ENCODE measurements at regions not wholly inside any gene's neighbourhood (a gene's known extent, or its start where the extent isn't known, plus 50 kb on each side); places are given as distances from the start of the nearest gene placed in this dataset.

GRCh38 chr1:168428063-168428731 is 115.6 kb downstream of the XCL2 start:
- no peaks in the 10 kb centered on the region for H3K79me2 ChIP-seq (ENCODE audit: insufficient read depth, low read depth, low read length)
- intact Hi-C loops (cut with micrococcal nuclease; ENCODE audit: unreplicated experiment), result no loop called here
- no peaks in the 10 kb centered on the region for H3K9me3 ChIP-seq (ENCODE audit: low read length)
- no peak overlapping the region for H3K4me3 ChIP-seq (ENCODE audit: low read depth, low read length, poor library complexity, severe bottlenecking)
- H3K4me2 ChIP-seq (ENCODE audit: low read length), result no peak overlapping the region
- H3K9me2 ChIP-seq (ENCODE audit: insufficient read depth, low read length), result no peaks in the 10 kb centered on the region
- H3K36me3 ChIP-seq (ENCODE audit: insufficient read depth, low read length), result no peaks in the 10 kb centered on the region
- TF ChIP-seq EZH2phosphoT487 (IDR thresholded peaks at IDR 0.05; ENCODE audit: borderline replicate concordance, low read depth, low read length), result no peak
- TF ChIP-seq CTCF (conservative IDR thresholded peaks at IDR 0.05; ENCODE audit: low read length), result no peak
- no peak for DNase-seq (ENCODE audit: low spot score)
- H3K4me1 ChIP-seq (ENCODE audit: insufficient read depth, low read length, poor library complexity, severe bottlenecking), result no peaks in the 10 kb centered on the region
- H2AFZ ChIP-seq (ENCODE audit: low read length), result no peak overlapping the region
- ChIA-PET POLR2A (interaction anchor here (0.8 kb wide), 1 partner anchor 14 kb away, joined by 3 read pairs; no protein-coding TSS in a partner anchor), CTCF (ENCODE audit: unreplicated experiment) (no interaction called here)
- no peaks in the 10 kb centered on the region for H4K20me1 ChIP-seq (ENCODE audit: insufficient read depth, low read length)
- no TSS peak for BruUV-seq (replicated peaks)
- H3K27ac ChIP-seq (ENCODE audit: low read depth, low read length, poor library complexity, severe bottlenecking), result no peak overlapping the region

- no TSS peak for BruUV-seq (replicated peaks)
- Histone ChIP-seq H3K9me3 (ENCODE audit: low read length) (no peaks in the 10 kb centered on the region), H3K79me2 (ENCODE audit: insufficient read depth, low read depth, low read length) (no peaks in the 10 kb centered on the region), H4K20me1 (ENCODE audit: insufficient read depth, low read length) (no peaks in the 10 kb centered on the region), H3K4me3 (ENCODE audit: low read depth, low read length, poor library complexity, severe bottlenecking) (no peak overlapping the region), H3K9me2 (ENCODE audit: insufficient read depth, low read length) (no peaks in the 10 kb centered on the region), H3K27ac (ENCODE audit: low read depth, low read length, poor library complexity, severe bottlenecking) (no peak overlapping the region), H3K4me1 (ENCODE audit: insufficient read depth, low read length, poor library complexity, severe bottlenecking) (no peaks in the 10 kb centered on the region), H3K4me2 (ENCODE audit: low read length) (no peak overlapping the region), H3K36me3 (ENCODE audit: insufficient read depth, low read length) (no peaks in the 10 kb centered on the region), H2AFZ (ENCODE audit: low read length) (no peak overlapping the region)
- ChIA-PET CTCF (ENCODE audit: unreplicated experiment) (no interaction called here), POLR2A (interaction anchor here (0.5 to 1.0 kb wide), 2 partner anchors 9 to 1739 kb away, joined by 3 read pairs; no protein-coding TSS in a partner anchor)
- intact Hi-C loops (cut with micrococcal nuclease; ENCODE audit: unreplicated experiment), result no loop called here
- no peak for TF ChIP-seq EZH2phosphoT487 (IDR thresholded peaks at IDR 0.05; ENCODE audit: borderline replicate concordance, low read depth, low read length)
- TF ChIP-seq CTCF (conservative IDR thresholded peaks at IDR 0.05; ENCODE audit: low read length), result no peak
- DNase-seq (ENCODE audit: low spot score), result no peak
Measured at GRCh38 chr1:168427051-168427450, 116.7 kb downstream of the XCL2 start.

- no TSS peak for BruUV-seq (replicated peaks)
- POLR2A ChIA-PET, result no interaction called here
- Histone ChIP-seq H3K9me2 (ENCODE audit: insufficient read depth, low read length) (no peaks in the 10 kb centered on the region), H2AFZ (ENCODE audit: low read length) (no peak overlapping the region), H3K9me3 (ENCODE audit: low read length) (no peaks in the 10 kb centered on the region), H3K79me2 (ENCODE audit: insufficient read depth, low read depth, low read length) (no peaks in the 10 kb centered on the region), H3K4me2 (ENCODE audit: low read length) (no peak overlapping the region), H3K4me1 (ENCODE audit: insufficient read depth, low read length, poor library complexity, severe bottlenecking) (no peaks in the 10 kb centered on the region), H4K20me1 (ENCODE audit: insufficient read depth, low read length) (no peaks in the 10 kb centered on the region), H3K36me3 (ENCODE audit: insufficient read depth, low read length) (no peaks in the 10 kb centered on the region), H3K4me3 (ENCODE audit: low read depth, low read length, poor library complexity, severe bottlenecking) (no peak overlapping the region), H3K27ac (ENCODE audit: low read depth, low read length, poor library complexity, severe bottlenecking) (no peak overlapping the region)
- TF ChIP-seq EZH2phosphoT487 (IDR thresholded peaks at IDR 0.05; ENCODE audit: borderline replicate concordance, low read depth, low read length) (no peak), CTCF (conservative IDR thresholded peaks at IDR 0.05; ENCODE audit: low read length) (no peak)
- intact Hi-C loops (cut with micrococcal nuclease; ENCODE audit: unreplicated experiment), result no loop called here
- CTCF ChIA-PET (ENCODE audit: unreplicated experiment), result interaction anchor here (0.5 kb wide), 1 partner anchor 295 kb away, joined by 3 read pairs; no protein-coding TSS in a partner anchor
- DNase-seq (ENCODE audit: low spot score), result no peak
Measured at GRCh38 chr1:168424281-168424680, 119.5 kb downstream of the XCL2 start.

Measured in OCI-LY7 (cell line).